Neural progenitor cell (in vitro differentiated cells): ENCODE measurements at regions not wholly inside any gene's neighbourhood (a gene's known extent, or its start where the extent isn't known, plus 50 kb on each side); places are given as distances from the start of the nearest gene placed in this dataset.
A peak's percentile ranks its signal among the peaks of the same experiment; 100 is the strongest.

ENCODE experiments used
- DNase-seq: peaks from one replicate; pipeline ENCODE4 v3.0.0-alpha.2; 2016; ENCODE audit warnings: low spot score
- H2AFZ ChIP-seq: fragments of 200-600 bp; sonication (generic); replicated peaks from 2 replicates; pipeline ENCODE4 v1.6.1; 2016; ENCODE audit warnings: antibody characterized with exemption
- H3F3A ChIP-seq: fragments of 200-600 bp; sonication (generic); 2 replicates; pipeline ENCODE4 v1.6.1; 2016; ENCODE audit warnings: antibody characterized with exemption, low read depth
- H3K27ac ChIP-seq: fragments of 200-600 bp; sonication (generic); 2 replicates; pipeline ENCODE4 v1.5.1; 2016; ENCODE audit warnings: mild to moderate bottlenecking
- H3K27me3 ChIP-seq: fragments of 200-600 bp; sonication (generic); 2 replicates; pipeline ENCODE4 v1.6.1; 2016; ENCODE audit warnings: mild to moderate bottlenecking, moderate library complexity
- H3K36me3 ChIP-seq: fragments of 200-600 bp; sonication (generic); 2 replicates; pipeline ENCODE4 v1.5.1; 2016
- H3K4me1 ChIP-seq: fragments of 200-600 bp; sonication (generic); 2 replicates; pipeline ENCODE4 v1.6.1; 2016; ENCODE audit warnings: mixed run types
- H3K4me2 ChIP-seq: fragments of 200-600 bp; sonication (generic); 2 replicates; pipeline ENCODE4 v1.6.1; 2016
- H3K4me3 ChIP-seq: fragments of 200-600 bp; sonication (generic); 2 replicates; pipeline ENCODE4 v1.5.1; 2016
- H3K79me2 ChIP-seq: fragments of 200-600 bp; sonication (generic); 2 replicates; pipeline ENCODE4 v1.6.1; 2016; ENCODE audit warnings: low read depth
- H3K9ac ChIP-seq: fragments of 200-600 bp; sonication (generic); 2 replicates; pipeline ENCODE4 v1.6.1; 2016
- H3K9me3 ChIP-seq: fragments of 200-600 bp; sonication (generic); 2 replicates; pipeline ENCODE4 v1.5.1; 2016; ENCODE audit warnings: low read depth
- H4K20me1 ChIP-seq: fragments of 200-600 bp; sonication (generic); 2 replicates; pipeline ENCODE4 v1.6.1; 2016; ENCODE audit warnings: low read depth
- H3K27ac Mint-ChIP-seq: 3 replicates; pipeline ENCODE4 v1.8.0; 2021; ENCODE audit warnings: mixed read lengths
- H3K27me3 Mint-ChIP-seq: 2 replicates; pipeline ENCODE4 v1.8.0; 2022; ENCODE audit warnings: low read depth, mild to moderate bottlenecking, inconsistent platforms, moderate library complexity, mixed read lengths; ENCODE audit not compliant: insufficient read depth
- H3K36me3 Mint-ChIP-seq: 3 replicates; pipeline ENCODE4 v1.8.0; 2021; ENCODE audit warnings: mixed read lengths
- H3K4me1 Mint-ChIP-seq: 3 replicates; pipeline ENCODE4 v1.8.0; 2021; ENCODE audit warnings: mixed read lengths
- H3K4me3 Mint-ChIP-seq: 3 replicates; pipeline ENCODE4 v1.8.0; 2021; ENCODE audit warnings: mild to moderate bottlenecking, moderate library complexity, mixed read lengths
- H3K9me3 Mint-ChIP-seq: 3 replicates; pipeline ENCODE4 v1.8.0; 2020; ENCODE audit warnings: mixed read lengths
- EZH2 ChIP-seq: fragments of 200-600 bp; sonication (generic); IDR thresholded peaks from 2 replicates; pipeline ENCODE4 v1.6.1; 2017; ENCODE audit warnings: antibody characterized with exemption, mild to moderate bottlenecking, moderate library complexity
- EZH2phosphoT487 ChIP-seq: fragments of 200-600 bp; sonication (generic); IDR thresholded peaks from 2 replicates; pipeline ENCODE4 v1.6.1; 2017; ENCODE audit warnings: antibody characterized with exemption
- TF ChIP-seq, protein P1 (sequence below): fragments of 200-600 bp; sonication (generic); IDR thresholded peaks from 2 replicates; pipeline ENCODE4 v1.5.1; 2017; ENCODE audit warnings: antibody characterized with exemption, mild to moderate bottlenecking

DNA sequence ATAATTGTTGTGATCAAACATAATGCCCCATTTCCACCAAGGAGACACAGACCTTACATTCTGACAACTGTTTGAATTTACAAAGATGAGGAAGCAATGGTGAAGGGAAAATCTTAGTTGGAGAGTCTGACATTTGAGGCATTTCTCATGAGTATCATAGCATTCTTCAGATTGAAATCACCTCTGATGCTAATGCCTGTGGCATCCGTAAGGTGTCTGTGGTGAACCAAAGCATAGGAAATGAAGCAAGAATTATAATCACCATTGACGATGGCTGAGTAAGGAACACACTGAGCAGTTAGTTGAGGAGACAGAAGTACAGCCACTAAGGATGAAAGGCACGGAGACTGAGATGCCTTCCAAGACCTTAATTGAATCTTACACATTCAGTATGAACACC lies 575.7 kb downstream of the TRIML1 start:
- Mint-ChIP-seq H3K36me3 (no peaks in the 10 kb centered on the region), H3K9me3 (no peaks in the 10 kb centered on the region), H3K4me3 (no peak overlapping the region), H3K4me1 (no peaks in the 10 kb centered on the region), H3K27me3 (no peaks in the 10 kb centered on the region), H3K27ac (no peak overlapping the region)
- Histone ChIP-seq H3K79me2 (no peaks in the 10 kb centered on the region), H3K27me3 (no peaks in the 10 kb centered on the region), H4K20me1 (no peaks in the 10 kb centered on the region), H3F3A (no peaks in the 10 kb centered on the region), H3K9ac (no peak overlapping the region), H3K9me3 (no peaks in the 10 kb centered on the region), H3K4me3 (no peak overlapping the region), H3K4me2 (no peak overlapping the region), H3K4me1 (no peaks in the 10 kb centered on the region), H3K27ac (no peak overlapping the region), H3K36me3 (no peaks in the 10 kb centered on the region), H2AFZ (no peak overlapping the region)
- DNase-seq: no peak
- TF ChIP-seq EZH2phosphoT487 (no peak), EZH2 (no peak)
- TF ChIP-seq, protein P1, sequence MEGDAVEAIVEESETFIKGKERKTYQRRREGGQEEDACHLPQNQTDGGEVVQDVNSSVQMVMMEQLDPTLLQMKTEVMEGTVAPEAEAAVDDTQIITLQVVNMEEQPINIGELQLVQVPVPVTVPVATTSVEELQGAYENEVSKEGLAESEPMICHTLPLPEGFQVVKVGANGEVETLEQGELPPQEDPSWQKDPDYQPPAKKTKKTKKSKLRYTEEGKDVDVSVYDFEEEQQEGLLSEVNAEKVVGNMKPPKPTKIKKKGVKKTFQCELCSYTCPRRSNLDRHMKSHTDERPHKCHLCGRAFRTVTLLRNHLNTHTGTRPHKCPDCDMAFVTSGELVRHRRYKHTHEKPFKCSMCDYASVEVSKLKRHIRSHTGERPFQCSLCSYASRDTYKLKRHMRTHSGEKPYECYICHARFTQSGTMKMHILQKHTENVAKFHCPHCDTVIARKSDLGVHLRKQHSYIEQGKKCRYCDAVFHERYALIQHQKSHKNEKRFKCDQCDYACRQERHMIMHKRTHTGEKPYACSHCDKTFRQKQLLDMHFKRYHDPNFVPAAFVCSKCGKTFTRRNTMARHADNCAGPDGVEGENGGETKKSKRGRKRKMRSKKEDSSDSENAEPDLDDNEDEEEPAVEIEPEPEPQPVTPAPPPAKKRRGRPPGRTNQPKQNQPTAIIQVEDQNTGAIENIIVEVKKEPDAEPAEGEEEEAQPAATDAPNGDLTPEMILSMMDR: no peak

DNA sequence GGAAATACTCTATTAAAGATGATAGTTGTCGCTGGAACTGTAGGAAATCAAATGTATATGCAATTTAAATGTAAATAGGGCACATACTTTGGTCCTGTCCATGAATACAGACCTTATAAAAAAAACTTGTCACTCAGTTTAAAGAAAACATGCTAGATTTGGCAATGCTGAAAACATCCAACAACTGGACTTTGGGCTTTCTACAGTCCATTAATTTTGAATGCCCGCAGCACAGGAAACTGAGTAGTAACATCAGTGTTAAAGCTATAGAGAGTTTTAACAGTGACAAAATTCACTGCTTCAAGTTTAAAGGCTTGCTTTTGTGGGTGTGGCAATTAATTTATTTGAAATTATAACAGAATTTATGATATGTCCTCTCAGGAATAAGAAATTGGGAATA lies 578.4 kb downstream of the TRIML1 start:
- no peaks in the 10 kb centered on the region for H3K27me3 ChIP-seq
- no peaks in the 10 kb centered on the region for H3K79me2 ChIP-seq
- H3K36me3 ChIP-seq: no peaks in the 10 kb centered on the region
- TF ChIP-seq EZH2phosphoT487 (no peak), EZH2 (no peak)
- TF ChIP-seq, protein P1: no peak
- no peak overlapping the region for H2AFZ ChIP-seq
- no peak overlapping the region for H3K4me2 ChIP-seq
- H3K4me3 ChIP-seq: no peak overlapping the region
- H3K4me3 Mint-ChIP-seq: no peak overlapping the region
- H3K4me1 ChIP-seq: no peaks in the 10 kb centered on the region
- H4K20me1 ChIP-seq: no peaks in the 10 kb centered on the region
- no peaks in the 10 kb centered on the region for H3K4me1 Mint-ChIP-seq
- H3K27ac ChIP-seq: no peak overlapping the region
- DNase-seq: no peak
- no peaks in the 10 kb centered on the region for H3K36me3 Mint-ChIP-seq
- no peak overlapping the region for H3K9ac ChIP-seq
- peaks cover 17% of the 10 kb centered on the region for H3K9me3 Mint-ChIP-seq
- H3F3A ChIP-seq: no peaks in the 10 kb centered on the region
- no peak overlapping the region for H3K27ac Mint-ChIP-seq
- peaks cover 3% of the 10 kb centered on the region for H3K9me3 ChIP-seq
- H3K27me3 Mint-ChIP-seq: peaks cover 2% of the 10 kb centered on the region

DNA sequence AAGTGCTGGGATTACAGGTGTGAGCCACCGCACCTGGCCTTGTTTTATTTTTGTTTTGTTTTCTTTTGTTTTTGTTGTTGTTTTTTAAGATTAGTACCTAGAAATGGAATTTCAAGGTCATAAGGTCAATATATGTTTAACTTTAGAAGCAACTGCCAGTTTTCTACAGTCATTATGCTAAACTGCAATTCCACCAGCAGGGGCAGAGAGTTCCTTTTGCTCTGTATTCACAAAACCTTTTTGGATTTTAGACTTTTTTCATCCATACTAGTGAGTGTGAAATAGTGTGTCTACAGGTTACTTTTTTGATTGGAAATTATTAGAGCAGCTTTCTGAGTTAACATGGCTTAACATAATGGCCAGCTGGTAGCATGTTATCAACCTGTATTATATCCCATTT lies 580.6 kb downstream of the TRIML1 start:
- no peak overlapping the region for H3K27ac ChIP-seq
- no peak overlapping the region for H3K4me3 ChIP-seq
- Mint-ChIP-seq H3K9me3 (peaks cover 17% of the 10 kb centered on the region), H3K27ac (no peak overlapping the region), H3K27me3 (peaks cover 4% of the 10 kb centered on the region), H3K36me3 (no peaks in the 10 kb centered on the region), H3K4me3 (no peak overlapping the region), H3K4me1 (peaks cover 3% of the 10 kb centered on the region)
- DNase-seq: no peak
- peaks cover 4% of the 10 kb centered on the region for H3K4me1 ChIP-seq
- H3F3A ChIP-seq: no peaks in the 10 kb centered on the region
- no peak overlapping the region for H2AFZ ChIP-seq
- TF ChIP-seq EZH2phosphoT487 (no peak), EZH2 (no peak)
- TF ChIP-seq, protein P1: peak; percentile 42
- H4K20me1 ChIP-seq: no peaks in the 10 kb centered on the region
- no peak overlapping the region for H3K4me2 ChIP-seq
- H3K27me3 ChIP-seq: no peaks in the 10 kb centered on the region
- H3K9ac ChIP-seq: no peak overlapping the region
- peaks cover 3% of the 10 kb centered on the region for H3K9me3 ChIP-seq
- no peaks in the 10 kb centered on the region for H3K36me3 ChIP-seq
- H3K79me2 ChIP-seq: no peaks in the 10 kb centered on the region

DNA sequence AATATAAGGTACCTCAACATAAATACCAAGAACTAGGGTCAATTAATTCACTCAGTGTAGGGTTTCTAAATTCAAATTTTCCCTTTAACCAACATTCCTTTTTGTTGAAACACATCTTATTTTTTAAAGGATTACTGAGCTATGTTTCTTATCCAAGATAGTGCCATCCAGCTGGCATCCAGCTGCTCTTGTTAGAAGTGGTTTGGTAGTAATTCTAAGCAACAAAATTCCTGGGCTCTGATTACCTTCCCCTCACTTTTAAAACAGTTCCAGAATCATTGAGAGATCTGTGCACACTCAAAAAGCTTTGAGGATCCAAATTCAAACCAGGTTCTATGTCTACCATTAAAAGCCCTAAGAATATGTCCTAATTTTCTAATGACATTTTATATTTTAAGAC lies 583.7 kb downstream of the TRIML1 start:
- H3K9me3 ChIP-seq: peaks cover 3% of the 10 kb centered on the region
- Mint-ChIP-seq H3K27ac (no peak overlapping the region), H3K4me3 (no peak overlapping the region), H3K4me1 (peaks cover 3% of the 10 kb centered on the region), H3K36me3 (no peaks in the 10 kb centered on the region), H3K9me3 (peaks cover 17% of the 10 kb centered on the region), H3K27me3 (peaks cover 4% of the 10 kb centered on the region)
- no peak overlapping the region for H3K4me3 ChIP-seq
- H3K36me3 ChIP-seq: no peaks in the 10 kb centered on the region
- H2AFZ ChIP-seq: peak overlapping the region; percentile 1
- no peaks in the 10 kb centered on the region for H3K27me3 ChIP-seq
- TF ChIP-seq EZH2 (no peak), EZH2phosphoT487 (no peak)
- TF ChIP-seq, protein P1: no peak
- no peak for DNase-seq
- no peaks in the 10 kb centered on the region for H3K79me2 ChIP-seq
- no peak overlapping the region for H3K27ac ChIP-seq
- peaks cover 14% of the 10 kb centered on the region for H3K4me1 ChIP-seq
- H3F3A ChIP-seq: no peaks in the 10 kb centered on the region
- no peak overlapping the region for H3K4me2 ChIP-seq
- H3K9ac ChIP-seq: no peak overlapping the region
- H4K20me1 ChIP-seq: no peaks in the 10 kb centered on the region
